NT2/D1 (cell line): ENCODE measurements at regions not wholly inside any gene's neighbourhood (a gene's known extent, or its start where the extent isn't known, plus 50 kb on each side); places are given as distances from the start of the nearest gene placed in this dataset.

Experiments
- YY1 ChIP-seq: IDR thresholded peaks from 2 replicates; pipeline ENCODE4 v1.6.1; 2011; ENCODE audit not compliant: insufficient read length, insufficient read depth
- ZNF274 ChIP-seq: IDR thresholded peaks from 2 replicates; pipeline ENCODE4 v1.6.1; 2011; ENCODE audit warnings: mild to moderate bottlenecking, low read depth, low read length

- TF ChIP-seq ZNF274 (no peak), YY1 (no peak)
These were observed 63.7 kb upstream of the TMCO5A start for GRCh38 chr15:37870711-37871110.
